Left ventricle myocardium inferior (tissue), 1 donor: ENCODE measurements at regions not wholly inside any gene's neighbourhood (a gene's known extent, or its start where the extent isn't known, plus 50 kb on each side); places are given as distances from the start of the nearest gene placed in this dataset.

Experiments
- DNase-seq: peaks from one replicate; pipeline ENCODE4 v3.0.0-alpha.2; 2020
- H3K27ac ChIP-seq: fragments of 200-600 bp; replicated peaks from 2 replicates; pipeline ENCODE4 v1.8.0; 2021
- H3K27me3 ChIP-seq: fragments of 200-600 bp; 2 replicates; pipeline ENCODE4 v1.8.0; 2021; ENCODE audit warnings: low read depth
- H3K36me3 ChIP-seq: fragments of 200-600 bp; 2 replicates; pipeline ENCODE4 v1.8.0; 2021
- H3K4me1 ChIP-seq: fragments of 200-600 bp; 2 replicates; pipeline ENCODE4 v1.8.0; 2021
- H3K4me3 ChIP-seq: fragments of 200-600 bp; 2 replicates; pipeline ENCODE4 v1.8.0; 2021; ENCODE audit warnings: mild to moderate bottlenecking, moderate library complexity
- H3K9me3 ChIP-seq: fragments of 200-600 bp; replicated peaks from 2 replicates; pipeline ENCODE4 v1.8.0; 2021
- intact Hi-C: fragments of 100-400 bp; cut with micrococcal nuclease; formaldehyde crosslinking; loops from one replicate; pipeline ENCODE4 v1.11.0; 2022
- TF ChIP-seq, protein P1 (sequence below): fragments of 200-600 bp; IDR thresholded peaks from 2 replicates; pipeline ENCODE4 v1.8.0; 2021; ENCODE audit warnings: antibody characterized with exemption, mild to moderate bottlenecking, borderline replicate concordance
- donor health status: DM: no; HTN: yes; CAD: no; lungs with severe emphysema.

DNA sequence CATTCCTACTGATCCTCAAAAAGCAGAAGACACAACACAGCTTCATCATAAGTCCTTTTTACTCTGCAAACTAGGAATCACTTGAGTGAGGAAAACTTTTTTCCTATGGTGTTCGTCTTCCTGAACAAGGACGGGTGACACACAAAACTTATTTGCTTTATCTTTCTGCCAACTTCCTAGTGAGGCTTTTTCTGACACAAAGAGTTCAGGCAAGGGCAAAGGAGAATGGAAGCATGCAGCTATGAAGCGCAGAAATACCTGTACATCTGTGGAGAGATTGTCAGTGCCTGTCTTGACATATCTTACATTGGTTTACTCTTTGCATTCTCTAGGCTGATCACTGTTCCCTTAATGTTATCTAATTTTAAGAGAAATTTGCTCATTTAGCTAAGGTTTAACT, 548.0 kb upstream of the IGFBP7 start:
- intact Hi-C loops = no loop called here
- TF ChIP-seq, protein P1, sequence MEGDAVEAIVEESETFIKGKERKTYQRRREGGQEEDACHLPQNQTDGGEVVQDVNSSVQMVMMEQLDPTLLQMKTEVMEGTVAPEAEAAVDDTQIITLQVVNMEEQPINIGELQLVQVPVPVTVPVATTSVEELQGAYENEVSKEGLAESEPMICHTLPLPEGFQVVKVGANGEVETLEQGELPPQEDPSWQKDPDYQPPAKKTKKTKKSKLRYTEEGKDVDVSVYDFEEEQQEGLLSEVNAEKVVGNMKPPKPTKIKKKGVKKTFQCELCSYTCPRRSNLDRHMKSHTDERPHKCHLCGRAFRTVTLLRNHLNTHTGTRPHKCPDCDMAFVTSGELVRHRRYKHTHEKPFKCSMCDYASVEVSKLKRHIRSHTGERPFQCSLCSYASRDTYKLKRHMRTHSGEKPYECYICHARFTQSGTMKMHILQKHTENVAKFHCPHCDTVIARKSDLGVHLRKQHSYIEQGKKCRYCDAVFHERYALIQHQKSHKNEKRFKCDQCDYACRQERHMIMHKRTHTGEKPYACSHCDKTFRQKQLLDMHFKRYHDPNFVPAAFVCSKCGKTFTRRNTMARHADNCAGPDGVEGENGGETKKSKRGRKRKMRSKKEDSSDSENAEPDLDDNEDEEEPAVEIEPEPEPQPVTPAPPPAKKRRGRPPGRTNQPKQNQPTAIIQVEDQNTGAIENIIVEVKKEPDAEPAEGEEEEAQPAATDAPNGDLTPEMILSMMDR = no peak
- H3K9me3 ChIP-seq = no peaks in the 10 kb centered on the region
- no peak for DNase-seq
- H3K27ac ChIP-seq = no peak overlapping the region
- no peak overlapping the region for H3K4me3 ChIP-seq
- no peaks in the 10 kb centered on the region for H3K27me3 ChIP-seq
- no peaks in the 10 kb centered on the region for H3K36me3 ChIP-seq
- no peaks in the 10 kb centered on the region for H3K4me1 ChIP-seq

DNA sequence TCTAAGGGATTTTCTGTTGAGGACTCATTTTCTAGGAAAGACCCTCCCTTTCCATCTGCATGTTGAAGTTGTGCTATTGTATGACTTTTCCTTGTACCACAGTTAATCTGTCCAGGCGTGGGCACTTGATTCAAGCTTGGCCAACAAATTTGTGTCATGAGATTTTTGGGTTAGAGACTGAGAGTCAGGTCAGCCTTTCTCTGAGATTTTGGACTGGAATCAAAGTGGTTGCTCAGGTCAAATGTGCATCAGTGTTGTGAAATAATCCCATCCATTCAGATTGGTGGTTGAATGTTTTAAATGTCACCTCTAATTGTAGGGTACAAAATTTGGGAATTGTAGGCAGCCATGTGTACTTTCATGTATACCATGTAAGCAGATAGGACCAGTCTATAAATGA, 545.2 kb upstream of the IGFBP7 start:
- Histone ChIP-seq H3K27me3 (no peaks in the 10 kb centered on the region), H3K4me1 (no peaks in the 10 kb centered on the region), H3K36me3 (no peaks in the 10 kb centered on the region), H3K27ac (no peak overlapping the region), H3K4me3 (no peak overlapping the region), H3K9me3 (no peaks in the 10 kb centered on the region)
- no peak for DNase-seq
- TF ChIP-seq, protein P1 = no peak
- intact Hi-C loops = no loop called here

DNA sequence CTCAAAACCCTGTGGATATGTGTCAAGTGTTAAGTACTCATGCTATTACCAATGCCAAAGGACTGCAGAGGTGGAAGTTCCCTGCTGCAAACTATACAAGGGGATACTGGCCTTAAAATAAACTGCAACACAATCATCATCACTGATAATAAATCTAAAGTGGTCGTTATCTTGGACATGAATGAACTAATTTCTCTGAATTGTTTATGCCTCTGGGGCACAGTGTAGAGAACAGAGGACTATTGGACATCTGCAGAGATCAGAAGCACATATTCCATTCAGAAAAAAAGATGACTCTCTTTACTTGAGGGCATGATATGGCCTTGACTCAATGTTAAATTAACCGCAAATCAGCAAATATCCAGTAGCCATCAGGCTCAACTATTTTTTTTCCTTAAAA, 542.6 kb upstream of the IGFBP7 start:
- Histone ChIP-seq H3K27ac (no peak overlapping the region), H3K9me3 (no peaks in the 10 kb centered on the region), H3K4me1 (no peaks in the 10 kb centered on the region), H3K27me3 (no peaks in the 10 kb centered on the region), H3K4me3 (no peak overlapping the region), H3K36me3 (no peaks in the 10 kb centered on the region)
- TF ChIP-seq, protein P1 = no peak
- intact Hi-C loops = no loop called here
- DNase-seq = no peak

DNA sequence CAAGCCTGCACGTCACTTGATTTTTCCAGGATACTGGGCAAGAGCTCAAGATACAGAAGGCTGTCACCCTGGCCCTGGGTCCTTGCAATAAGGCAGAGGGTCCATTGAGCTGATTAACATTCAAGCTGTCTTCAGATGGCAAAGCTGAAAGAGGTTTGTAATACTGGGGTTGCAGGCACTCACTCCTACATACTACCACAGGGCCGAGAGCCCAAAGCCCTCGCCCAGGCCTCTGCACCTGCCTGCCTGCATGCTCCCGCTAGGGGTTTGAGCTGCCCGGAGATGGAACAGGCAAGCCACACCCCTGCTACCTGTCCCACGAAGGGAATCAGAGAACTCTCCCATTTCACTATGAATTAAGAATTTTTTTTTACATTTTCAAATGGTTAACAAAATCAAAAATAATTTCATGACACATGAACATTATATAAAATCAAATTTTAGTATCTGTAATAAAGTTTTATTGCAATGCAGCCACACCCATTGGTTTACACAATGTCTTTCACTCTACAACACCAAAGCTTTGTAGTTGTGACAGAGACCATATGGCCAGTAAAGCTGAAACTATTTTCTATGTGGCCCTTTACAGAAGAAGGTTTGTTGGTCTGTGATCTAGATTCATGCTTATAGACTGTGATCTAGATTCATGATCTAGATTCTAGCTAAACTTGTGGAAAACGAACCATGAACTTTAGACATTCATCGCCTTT, 530.4 kb upstream of the IGFBP7 start:
- TF ChIP-seq, protein P1 = no peak
- Histone ChIP-seq H3K27ac (no peak overlapping the region), H3K4me3 (no peak overlapping the region), H3K9me3 (no peaks in the 10 kb centered on the region), H3K36me3 (no peaks in the 10 kb centered on the region), H3K4me1 (no peaks in the 10 kb centered on the region), H3K27me3 (peaks cover 3% of the 10 kb centered on the region)
- intact Hi-C loops = no loop called here
- no peak for DNase-seq

DNA sequence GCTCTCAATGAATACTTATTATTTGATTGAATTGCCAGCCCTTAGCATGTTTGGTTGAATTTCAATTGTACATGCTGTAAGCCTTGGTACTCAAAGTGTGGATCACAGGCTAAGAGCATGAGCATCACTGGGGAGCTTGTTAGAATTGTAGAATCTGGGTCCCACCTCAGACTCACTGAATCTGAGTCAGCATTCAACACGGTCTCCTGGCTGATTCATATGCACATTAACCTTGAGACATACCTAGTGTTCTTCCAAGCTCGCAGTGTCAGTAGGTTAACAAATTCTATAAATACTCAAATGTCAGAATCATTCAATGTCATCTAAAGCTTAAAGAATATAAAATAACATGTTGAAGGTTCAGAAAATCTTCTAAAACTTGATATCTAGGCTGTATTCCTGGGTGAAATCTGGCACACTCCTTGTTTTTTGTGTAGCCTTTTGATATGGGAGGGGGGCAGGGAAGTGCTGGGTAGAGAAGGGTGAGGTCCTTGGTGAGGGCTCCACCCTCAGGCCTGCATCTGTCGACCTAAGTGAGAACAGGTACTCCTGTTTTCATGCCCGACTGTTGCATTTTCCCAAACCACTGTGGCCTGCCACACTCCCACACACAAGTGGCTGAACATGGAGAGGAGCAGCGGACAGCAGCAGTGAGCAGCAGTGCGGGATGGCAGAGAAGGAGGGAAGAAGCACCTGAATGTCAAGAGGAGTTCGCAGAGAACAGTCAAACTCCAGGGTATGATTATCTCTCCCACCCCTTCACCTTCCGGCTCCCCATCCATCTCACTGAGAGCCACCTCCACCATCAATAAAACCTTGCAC, 529.6 kb upstream of the IGFBP7 start:
- Histone ChIP-seq H3K4me3 (no peak overlapping the region), H3K27me3 (peaks cover 3% of the 10 kb centered on the region), H3K9me3 (no peaks in the 10 kb centered on the region), H3K36me3 (no peaks in the 10 kb centered on the region), H3K4me1 (no peaks in the 10 kb centered on the region), H3K27ac (no peak overlapping the region)
- TF ChIP-seq, protein P1 = no peak
- intact Hi-C loops = no loop called here
- no peak for DNase-seq
